CD4-positive, alpha-beta memory T cell (primary cell): ENCODE measurements at regions not wholly inside any gene's neighbourhood (a gene's known extent, or its start where the extent isn't known, plus 50 kb on each side); places are given as distances from the start of the nearest gene placed in this dataset.
A peak's percentile ranks its signal among the peaks of the same experiment; 100 is the strongest.
"Not testable (repeated sequence)": the region's sequence is repeated elsewhere in the genome, so short reads cannot be mapped to it uniquely, and the experiment has no call there.

Experiments
- CTCF ChIA-PET: fragments of 350-600 bp; sonication (Branson Sonifier 250); formaldehyde crosslinking; loops from one replicate; lab custom pipeline; 2021; ENCODE audit warnings: inconsistent platforms; ENCODE audit not compliant: partially characterized antibody; lab: Charles Lee
- POLR2A ChIA-PET: fragments of 350-600 bp; sonication (Branson Sonifier 250); formaldehyde crosslinking; loops from one replicate; lab custom pipeline; 2021; ENCODE audit not compliant: partially characterized antibody; lab: Charles Lee
- DNase-seq, 5 donors: peaks; one replicate each; pipeline versions ENCODE4 v3.0.0 to v3.0.0-alpha.2; 2020 to 2022; ENCODE audit warnings: mixed read lengths in 1 of 5
- H3K27ac ChIP-seq: one replicate; pipeline ENCODE4 v1.7.0; 2013; ENCODE audit warnings: low read depth, low read length
- H3K27me3 ChIP-seq: 2 replicates; pipeline ENCODE4 v1.7.0; 2013; ENCODE audit warnings: mild to moderate bottlenecking, low read length, moderate library complexity; ENCODE audit not compliant: insufficient read depth
- H3K36me3 ChIP-seq: 2 replicates; pipeline ENCODE4 v1.7.0; 2013; ENCODE audit warnings: mild to moderate bottlenecking, low read length, moderate library complexity; ENCODE audit not compliant: insufficient read depth
- H3K4me1 ChIP-seq: 2 replicates; pipeline ENCODE4 v1.7.0; 2013; ENCODE audit warnings: mild to moderate bottlenecking, low read length, moderate library complexity; ENCODE audit not compliant: insufficient read depth
- H3K4me3 ChIP-seq, 2 donors: one replicate each; pipeline ENCODE4 v1.7.0; 2013; ENCODE audit warnings: low read length in 2 of 2, mild to moderate bottlenecking in 1 of 2
- H3K9me3 ChIP-seq, 2 donors: one replicate each; pipeline ENCODE4 v1.7.0; 2013; ENCODE audit warnings: low read length in 2 of 2, control low read depth in 1 of 2; ENCODE audit not compliant: control insufficient read depth in 1 of 2
- H3K27ac Mint-ChIP-seq, 7 donors: one replicate each; pipeline ENCODE4 v1.8.0; 2020 to 2021; ENCODE audit warnings: mixed read lengths in 7 of 7, mild to moderate bottlenecking in 6 of 7, inconsistent platforms in 3 of 7, moderate library complexity in 3 of 7
- H3K27me3 Mint-ChIP-seq, 2 donors: one replicate each; pipeline ENCODE4 v1.8.0; 2020 to 2021; ENCODE audit warnings: mixed read lengths in 2 of 2
- H3K36me3 Mint-ChIP-seq, 2 donors: one replicate each; pipeline ENCODE4 v1.8.0; 2020 to 2021; ENCODE audit warnings: mixed read lengths in 2 of 2, inconsistent platforms in 1 of 2, mild to moderate bottlenecking in 1 of 2
- H3K4me1 Mint-ChIP-seq, 4 donors: one replicate each; pipeline ENCODE4 v1.8.0; 2020 to 2021; ENCODE audit warnings: mixed read lengths in 4 of 4, mild to moderate bottlenecking in 1 of 4
- H3K4me3 Mint-ChIP-seq, 8 donors: one replicate each; pipeline ENCODE4 v1.8.0; 2020 to 2021; ENCODE audit warnings: mixed read lengths in 8 of 8, mild to moderate bottlenecking in 7 of 8, moderate library complexity in 6 of 8, inconsistent platforms in 3 of 8
- H3K9me3 Mint-ChIP-seq, 8 donors: one replicate each; pipeline ENCODE4 v1.8.0; 2020 to 2021; ENCODE audit warnings: mixed read lengths in 8 of 8, mild to moderate bottlenecking in 5 of 8, inconsistent platforms in 3 of 8, moderate library complexity in 1 of 8
- intact Hi-C: fragments of 100-400 bp; cut with micrococcal nuclease; formaldehyde crosslinking; loops from one replicate; pipeline ENCODE4 v1.15.1; 2023

GRCh38 chr14:53247596-53248370, 94.7 kb upstream of the DDHD1 start:
- Histone ChIP-seq H3K4me1 (no peaks in the 10 kb centered on the region), H3K4me3 (no peak overlapping the region), H3K9me3 (no peaks in the 10 kb centered on the region), H3K27me3 (no peaks in the 10 kb centered on the region), H3K36me3 (no peaks in the 10 kb centered on the region), H3K27ac (no peak overlapping the region)
- no peaks in the 10 kb centered on the region for H3K27me3 Mint-ChIP-seq
- no peak overlapping the region for H3K27ac Mint-ChIP-seq
- intact Hi-C loops, result no loop called here
- no peaks in the 10 kb centered on the region for H3K4me1 Mint-ChIP-seq
- H3K36me3 Mint-ChIP-seq, result peaks cover 3 to 13% of the 10 kb centered on the region in 2 donors
- ChIA-PET CTCF (no interaction called here), POLR2A (no interaction called here)
- no peak overlapping the region for H3K4me3 Mint-ChIP-seq
- DNase-seq, result no peak
- peaks cover 0 to 21% (median 3%) of the 10 kb centered on the region in 8 donors for H3K9me3 Mint-ChIP-seq

- POLR2A ChIA-PET, CTCF ChIA-PET, H3K36me3 ChIP-seq, H3K9me3 ChIP-seq, H3K27me3 ChIP-seq, intact Hi-C loops, H3K4me3 Mint-ChIP-seq, H3K27ac Mint-ChIP-seq, H3K4me1 Mint-ChIP-seq, DNase-seq, H3K27me3 Mint-ChIP-seq, H3K27ac ChIP-seq, H3K4me1 ChIP-seq, H3K4me3 ChIP-seq: not testable (repeated sequence)
- H3K9me3 Mint-ChIP-seq, result peaks cover 2 to 31% (median 11%) of the 10 kb centered on the region in 8 donors
- H3K36me3 Mint-ChIP-seq, result peaks cover 9 to 23% of the 10 kb centered on the region in 2 donors
Observed at GRCh38 chr14:53242898-53243297, 89.8 kb upstream of the DDHD1 start.

- no peaks in the 10 kb centered on the region for H3K27me3 Mint-ChIP-seq
- H3K27me3 ChIP-seq, result no peaks in the 10 kb centered on the region
- H3K36me3 Mint-ChIP-seq, result peaks cover 6 to 11% of the 10 kb centered on the region in 2 donors
- POLR2A ChIA-PET, result no interaction called here
- CTCF ChIA-PET, result no interaction called here
- DNase-seq, result no peak
- peaks cover under 1 to 10% (median 6%) of the 10 kb centered on the region in 8 donors for H3K9me3 Mint-ChIP-seq
- H3K4me3 Mint-ChIP-seq, result no peak overlapping the region
- no peak overlapping the region for H3K27ac Mint-ChIP-seq
- H3K36me3 ChIP-seq, result no peaks in the 10 kb centered on the region
- no peaks in the 10 kb centered on the region for H3K4me1 Mint-ChIP-seq
- intact Hi-C loops, result no loop called here
- H3K9me3 ChIP-seq, result no peaks in the 10 kb centered on the region
- H3K27ac ChIP-seq, result no peak overlapping the region
- H3K4me1 ChIP-seq, result no peaks in the 10 kb centered on the region
- H3K4me3 ChIP-seq, result no peak overlapping the region
Observed at GRCh38 chr14:53237488-53237887, 84.4 kb upstream of the DDHD1 start.

DNA sequence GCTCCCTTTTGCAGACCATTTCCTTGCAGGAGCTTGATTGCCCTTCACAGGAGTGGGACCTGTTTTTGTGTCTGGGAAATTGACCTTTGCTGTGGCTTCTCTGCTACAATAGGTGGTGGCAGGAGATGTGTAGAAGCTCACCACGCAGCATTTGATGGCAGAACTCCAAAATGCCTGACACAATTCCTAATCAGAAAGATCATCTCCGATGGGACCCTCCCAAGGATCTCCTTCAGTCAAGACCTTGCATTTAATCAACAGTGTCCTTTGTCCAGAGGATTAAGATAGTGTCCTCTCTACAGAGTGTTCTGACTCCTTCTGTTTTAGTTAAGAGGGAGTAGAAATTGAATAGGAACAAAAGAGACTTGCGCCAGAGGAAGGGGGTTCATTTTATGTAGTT, 83.6 kb upstream of the DDHD1 start:
- CTCF ChIA-PET, result no interaction called here

DNA sequence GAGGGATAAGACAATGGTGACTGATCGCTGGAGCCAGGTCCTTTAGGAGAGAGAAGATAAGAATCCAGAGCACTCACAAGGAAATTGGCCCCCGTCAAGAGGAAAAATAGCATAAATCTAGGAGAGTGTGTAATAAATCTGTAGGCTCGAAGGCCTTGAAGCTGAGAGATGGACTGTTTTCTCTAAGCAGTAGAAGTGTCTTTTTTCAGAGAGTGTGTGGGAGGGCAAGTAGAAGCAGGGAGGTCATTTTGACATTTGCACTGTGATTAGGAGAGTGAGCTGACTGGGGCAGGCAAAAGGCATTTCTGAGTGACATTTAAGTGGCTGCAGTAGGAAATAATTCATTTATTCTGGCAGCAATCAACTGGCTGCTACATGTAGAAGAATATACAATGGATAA, 78.0 kb upstream of the DDHD1 start:
- H3K4me1 ChIP-seq, result no peaks in the 10 kb centered on the region
- Mint-ChIP-seq H3K4me1 (peaks cover 0 to 2% (median 0%) of the 10 kb centered on the region in 4 donors), H3K9me3 (peaks cover 0 to 10% (median 4%) of the 10 kb centered on the region in 8 donors), H3K36me3 (peaks cover 0 to 9% of the 10 kb centered on the region in 2 donors), H3K27ac (no peak overlapping the region), H3K4me3 (peak overlapping the region in 1 of 8 donors; percentile 16), H3K27me3 (no peaks in the 10 kb centered on the region)
- ChIA-PET POLR2A (no interaction called here), CTCF (interaction anchor here (1.2 kb wide), 1 partner anchor 13 kb away, joined by 4 read pairs; no protein-coding TSS in a partner anchor)
- intact Hi-C loops, result no loop called here
- H3K9me3 ChIP-seq, result no peaks in the 10 kb centered on the region
- no peaks in the 10 kb centered on the region for H3K36me3 ChIP-seq
- no peak overlapping the region for H3K27ac ChIP-seq
- no peaks in the 10 kb centered on the region for H3K27me3 ChIP-seq
- no peak for DNase-seq
- no peak overlapping the region for H3K4me3 ChIP-seq

More for the DNA sequence above, 83.6 kb upstream of the DDHD1 start:
- Histone ChIP-seq H3K27ac (no peak overlapping the region), H3K36me3 (no peaks in the 10 kb centered on the region), H3K27me3 (no peaks in the 10 kb centered on the region), H3K4me3 (no peak overlapping the region), H3K4me1 (no peaks in the 10 kb centered on the region), H3K9me3 (no peaks in the 10 kb centered on the region)
- Mint-ChIP-seq H3K9me3 (peaks cover 0 to 5% (median 0%) of the 10 kb centered on the region in 8 donors), H3K36me3 (peaks cover 0 to 4% of the 10 kb centered on the region in 2 donors), H3K4me1 (no peaks in the 10 kb centered on the region), H3K4me3 (no peak overlapping the region), H3K27me3 (no peaks in the 10 kb centered on the region), H3K27ac (no peak overlapping the region)
- POLR2A ChIA-PET, result no interaction called here
- intact Hi-C loops, result no loop called here
- DNase-seq, result no peak

DNA sequence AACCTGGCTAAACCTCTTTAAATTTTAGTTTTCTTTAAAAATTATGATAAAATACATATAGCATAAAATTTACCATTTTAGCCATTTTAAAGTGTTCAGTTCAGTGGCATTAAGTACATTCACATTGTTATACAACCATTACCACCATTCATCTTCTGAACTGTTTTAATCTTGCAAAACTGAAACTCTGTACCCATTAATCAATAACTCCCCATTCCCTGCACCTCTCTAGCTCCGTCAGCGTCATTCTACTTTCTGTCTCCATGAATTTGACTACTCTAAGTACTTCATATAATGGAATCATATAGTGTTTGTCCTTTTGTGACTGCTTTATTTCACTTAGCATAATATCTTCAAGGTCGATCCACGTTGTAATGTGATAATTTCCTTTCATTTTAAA, 75.8 kb upstream of the DDHD1 start:
- H3K27ac ChIP-seq, result no peak overlapping the region
- H3K27me3 Mint-ChIP-seq, result no peaks in the 10 kb centered on the region
- no peak overlapping the region for H3K4me3 Mint-ChIP-seq
- no peak for DNase-seq
- H3K27me3 ChIP-seq, result no peaks in the 10 kb centered on the region
- no peaks in the 10 kb centered on the region for H3K4me1 ChIP-seq
- no peak overlapping the region for H3K4me3 ChIP-seq
- H3K36me3 ChIP-seq, result no peaks in the 10 kb centered on the region
- intact Hi-C loops, result no loop called here
- peaks cover 0 to 4% (median 0%) of the 10 kb centered on the region in 4 donors for H3K4me1 Mint-ChIP-seq
- H3K27ac Mint-ChIP-seq, result no peak overlapping the region
- no peaks in the 10 kb centered on the region for H3K9me3 ChIP-seq
- ChIA-PET CTCF (no interaction called here), POLR2A (no interaction called here)
- H3K36me3 Mint-ChIP-seq, result peaks cover 4 to 26% of the 10 kb centered on the region in 2 donors
- H3K9me3 Mint-ChIP-seq, result peaks cover 0 to 28% (median 16%) of the 10 kb centered on the region in 8 donors

GRCh38 chr14:53227154-53227718, 74.1 kb upstream of the DDHD1 start:
- Histone ChIP-seq H3K4me1 (no peaks in the 10 kb centered on the region), H3K27me3 (no peaks in the 10 kb centered on the region), H3K27ac (no peak overlapping the region), H3K36me3 (no peaks in the 10 kb centered on the region), H3K4me3 (no peak overlapping the region), H3K9me3 (no peaks in the 10 kb centered on the region)
- peaks cover 4 to 23% of the 10 kb centered on the region in 2 donors for H3K36me3 Mint-ChIP-seq
- no peak overlapping the region for H3K27ac Mint-ChIP-seq
- intact Hi-C loops, result no loop called here
- DNase-seq, result no peak
- H3K9me3 Mint-ChIP-seq, result peaks cover 0 to 28% (median 15%) of the 10 kb centered on the region in 8 donors
- H3K27me3 Mint-ChIP-seq, result no peaks in the 10 kb centered on the region
- CTCF ChIA-PET, result no interaction called here
- H3K4me3 Mint-ChIP-seq, result no peak overlapping the region
- POLR2A ChIA-PET, result no interaction called here
- H3K4me1 Mint-ChIP-seq, result peaks cover 0 to 4% (median 0%) of the 10 kb centered on the region in 4 donors
